ENCODE measurements at regions not wholly inside any gene's neighbourhood (a gene's known extent, or its start where the extent isn't known, plus 50 kb on each side); places are given as distances from the start of the nearest gene placed in this dataset.

GRCh38 chr11:101342307-101342706 is 212.7 kb upstream of the PGR start:
- TF ChIP-seq, protein P1, sequence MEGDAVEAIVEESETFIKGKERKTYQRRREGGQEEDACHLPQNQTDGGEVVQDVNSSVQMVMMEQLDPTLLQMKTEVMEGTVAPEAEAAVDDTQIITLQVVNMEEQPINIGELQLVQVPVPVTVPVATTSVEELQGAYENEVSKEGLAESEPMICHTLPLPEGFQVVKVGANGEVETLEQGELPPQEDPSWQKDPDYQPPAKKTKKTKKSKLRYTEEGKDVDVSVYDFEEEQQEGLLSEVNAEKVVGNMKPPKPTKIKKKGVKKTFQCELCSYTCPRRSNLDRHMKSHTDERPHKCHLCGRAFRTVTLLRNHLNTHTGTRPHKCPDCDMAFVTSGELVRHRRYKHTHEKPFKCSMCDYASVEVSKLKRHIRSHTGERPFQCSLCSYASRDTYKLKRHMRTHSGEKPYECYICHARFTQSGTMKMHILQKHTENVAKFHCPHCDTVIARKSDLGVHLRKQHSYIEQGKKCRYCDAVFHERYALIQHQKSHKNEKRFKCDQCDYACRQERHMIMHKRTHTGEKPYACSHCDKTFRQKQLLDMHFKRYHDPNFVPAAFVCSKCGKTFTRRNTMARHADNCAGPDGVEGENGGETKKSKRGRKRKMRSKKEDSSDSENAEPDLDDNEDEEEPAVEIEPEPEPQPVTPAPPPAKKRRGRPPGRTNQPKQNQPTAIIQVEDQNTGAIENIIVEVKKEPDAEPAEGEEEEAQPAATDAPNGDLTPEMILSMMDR (IDR thresholded peaks at IDR 0.05) = no peak
- TF ChIP-seq, protein P2, sequence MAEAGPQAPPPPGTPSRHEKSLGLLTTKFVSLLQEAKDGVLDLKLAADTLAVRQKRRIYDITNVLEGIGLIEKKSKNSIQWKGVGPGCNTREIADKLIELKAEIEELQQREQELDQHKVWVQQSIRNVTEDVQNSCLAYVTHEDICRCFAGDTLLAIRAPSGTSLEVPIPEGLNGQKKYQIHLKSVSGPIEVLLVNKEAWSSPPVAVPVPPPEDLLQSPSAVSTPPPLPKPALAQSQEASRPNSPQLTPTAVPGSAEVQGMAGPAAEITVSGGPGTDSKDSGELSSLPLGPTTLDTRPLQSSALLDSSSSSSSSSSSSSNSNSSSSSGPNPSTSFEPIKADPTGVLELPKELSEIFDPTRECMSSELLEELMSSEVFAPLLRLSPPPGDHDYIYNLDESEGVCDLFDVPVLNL (CRISPR knock-in tag; IDR thresholded peaks at IDR 0.05; ENCODE audit: borderline replicate concordance, low read depth) = no peak
- no peak for TF ChIP-seq HMGXB4 (CRISPR knock-in tag; IDR thresholded peaks at IDR 0.05)
- TF ChIP-seq ELF4 (CRISPR knock-in tag; IDR thresholded peaks at IDR 0.05; ENCODE audit: low read depth) = no peak
- TF ChIP-seq USF1 (CRISPR knock-in tag; IDR thresholded peaks at IDR 0.05) = no peak

All from WTC11 (cell line).